ENCODE measurements at regions not wholly inside any gene's neighbourhood (a gene's known extent, or its start where the extent isn't known, plus 50 kb on each side); places are given as distances from the start of the nearest gene placed in this dataset.

DNA sequence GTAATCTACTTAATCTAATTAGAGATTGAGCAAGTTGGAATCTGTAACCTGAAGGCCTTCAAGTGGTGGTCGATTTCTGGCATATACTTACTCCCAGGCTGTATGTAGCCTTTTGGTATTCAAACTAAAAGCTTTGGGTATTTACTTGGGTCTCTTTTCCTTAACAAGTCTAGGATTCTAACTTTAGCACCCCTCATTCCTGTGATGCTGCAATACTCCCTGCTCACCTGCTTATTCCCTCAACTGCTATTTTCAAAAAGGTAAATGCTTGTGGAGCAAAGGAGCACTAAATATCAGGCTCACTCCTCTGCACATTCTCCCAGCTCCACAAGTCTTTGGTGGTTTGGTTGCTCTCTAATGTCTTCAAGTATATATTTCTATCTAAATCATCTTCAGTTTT is 68.0 kb upstream of the CYYR1 start:
- no peak for TF ChIP-seq POLR2AphosphoS5 (IDR thresholded peaks at IDR 0.05)
- TF ChIP-seq, protein P1, sequence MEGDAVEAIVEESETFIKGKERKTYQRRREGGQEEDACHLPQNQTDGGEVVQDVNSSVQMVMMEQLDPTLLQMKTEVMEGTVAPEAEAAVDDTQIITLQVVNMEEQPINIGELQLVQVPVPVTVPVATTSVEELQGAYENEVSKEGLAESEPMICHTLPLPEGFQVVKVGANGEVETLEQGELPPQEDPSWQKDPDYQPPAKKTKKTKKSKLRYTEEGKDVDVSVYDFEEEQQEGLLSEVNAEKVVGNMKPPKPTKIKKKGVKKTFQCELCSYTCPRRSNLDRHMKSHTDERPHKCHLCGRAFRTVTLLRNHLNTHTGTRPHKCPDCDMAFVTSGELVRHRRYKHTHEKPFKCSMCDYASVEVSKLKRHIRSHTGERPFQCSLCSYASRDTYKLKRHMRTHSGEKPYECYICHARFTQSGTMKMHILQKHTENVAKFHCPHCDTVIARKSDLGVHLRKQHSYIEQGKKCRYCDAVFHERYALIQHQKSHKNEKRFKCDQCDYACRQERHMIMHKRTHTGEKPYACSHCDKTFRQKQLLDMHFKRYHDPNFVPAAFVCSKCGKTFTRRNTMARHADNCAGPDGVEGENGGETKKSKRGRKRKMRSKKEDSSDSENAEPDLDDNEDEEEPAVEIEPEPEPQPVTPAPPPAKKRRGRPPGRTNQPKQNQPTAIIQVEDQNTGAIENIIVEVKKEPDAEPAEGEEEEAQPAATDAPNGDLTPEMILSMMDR (IDR thresholded peaks at IDR 0.05): no peak
- TF ChIP-seq POLR2A (IDR thresholded peaks at IDR 0.05): no peak

All from stomach (tissue), 4 donors.